Skeletal muscle satellite cell (primary cell): ENCODE measurements at regions not wholly inside any gene's neighbourhood (a gene's known extent, or its start where the extent isn't known, plus 50 kb on each side); places are given as distances from the start of the nearest gene placed in this dataset.

ENCODE experiments used
- H3K27me3 ChIP-seq: 2 replicates; pipeline ENCODE4 v1.7.0; 2013; ENCODE audit warnings: low read length; ENCODE audit not compliant: control insufficient read depth, insufficient read depth
- H3K36me3 ChIP-seq: 2 replicates; pipeline ENCODE4 v1.7.0; 2013; ENCODE audit warnings: mild to moderate bottlenecking, control low read depth, low read length; ENCODE audit not compliant: insufficient read depth
- H3K4me1 ChIP-seq: 2 replicates; pipeline ENCODE4 v1.7.0; 2013; ENCODE audit warnings: low read length; ENCODE audit not compliant: control insufficient read depth, insufficient read depth
- H3K4me2 ChIP-seq: 2 replicates; pipeline ENCODE4 v1.7.0; 2013; ENCODE audit warnings: mild to moderate bottlenecking, low read length
- H3K4me3 ChIP-seq: 2 replicates; pipeline ENCODE4 v1.7.0; 2013; ENCODE audit warnings: low read length
- H3K9ac ChIP-seq: 2 replicates; pipeline ENCODE4 v1.7.0; 2013; ENCODE audit warnings: mild to moderate bottlenecking, low read depth, low read length, moderate library complexity
- H3K9me3 ChIP-seq: replicated peaks from 2 replicates; pipeline ENCODE4 v1.7.0; 2013; ENCODE audit warnings: mild to moderate bottlenecking, control low read depth, low read length

DNA sequence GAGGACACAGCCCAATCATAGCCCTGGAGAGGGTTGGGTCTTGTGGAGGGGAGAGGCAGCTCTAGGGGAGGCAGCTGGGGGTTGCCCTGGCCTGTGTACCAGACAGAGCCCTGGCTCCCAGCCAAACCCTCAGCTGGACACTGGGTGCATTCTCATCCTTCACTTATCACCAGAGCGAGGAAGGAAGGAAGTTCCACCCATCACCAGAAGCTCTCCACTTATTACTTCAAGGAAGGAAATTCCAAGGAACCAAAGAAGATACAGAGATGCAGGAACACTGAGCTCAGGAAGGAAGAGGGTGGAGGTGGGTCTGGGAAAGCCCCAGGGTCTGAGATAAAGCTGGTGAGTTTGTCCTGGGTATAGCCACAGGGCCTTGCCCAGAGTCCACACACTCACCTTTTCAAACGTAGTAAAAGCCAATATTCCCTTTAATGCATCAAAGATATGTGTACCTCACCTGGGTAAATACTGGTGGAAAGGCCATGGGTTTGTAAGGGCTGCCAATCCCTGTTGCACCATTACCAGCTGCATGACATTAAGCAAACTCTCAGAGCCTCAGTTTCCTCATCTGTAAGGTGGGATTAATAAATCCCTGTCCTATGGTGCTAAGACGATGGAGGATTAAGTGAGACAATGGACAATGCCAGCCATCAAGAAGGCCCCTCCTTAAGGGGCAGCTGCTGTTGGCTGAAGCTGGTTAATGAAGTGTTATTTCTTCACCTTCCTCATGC, 109.7 kb upstream of the NAA20 start:
- Histone ChIP-seq H3K4me2 (no peak overlapping the region), H3K9me3 (no peaks in the 10 kb centered on the region), H3K27me3 (no peaks in the 10 kb centered on the region), H3K9ac (no peak overlapping the region), H3K4me1 (no peaks in the 10 kb centered on the region), H3K4me3 (no peak overlapping the region), H3K36me3 (no peaks in the 10 kb centered on the region)

- Histone ChIP-seq H3K4me1 (no peaks in the 10 kb centered on the region), H3K9ac (no peak overlapping the region), H3K9me3 (no peaks in the 10 kb centered on the region), H3K27me3 (no peaks in the 10 kb centered on the region), H3K36me3 (no peaks in the 10 kb centered on the region), H3K4me2 (no peak overlapping the region), H3K4me3 (no peak overlapping the region)
Measured at GRCh38 chr20:19908576-19908975, 108.6 kb upstream of the NAA20 start.

DNA sequence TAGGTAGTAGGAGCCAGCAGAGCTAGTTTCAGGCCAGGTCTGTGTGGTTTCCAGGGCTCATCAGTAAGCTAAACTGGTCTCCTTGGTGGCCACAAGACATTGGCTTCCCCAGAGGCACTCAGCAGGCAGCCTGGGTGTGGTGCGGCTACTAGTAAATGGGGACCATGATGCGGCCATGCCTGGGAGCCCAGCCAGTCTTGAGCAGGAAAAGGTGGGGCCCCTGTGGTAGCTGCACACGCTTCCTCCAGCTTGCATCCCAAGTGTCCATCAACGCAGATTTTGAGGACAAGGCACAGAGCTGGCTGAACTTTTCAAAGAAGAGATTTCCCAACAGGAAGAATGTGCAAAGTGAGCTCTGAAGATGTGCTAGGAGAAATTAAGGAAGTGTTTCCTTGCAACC, 107.4 kb upstream of the NAA20 start:
- Histone ChIP-seq H3K4me1 (no peaks in the 10 kb centered on the region), H3K36me3 (no peaks in the 10 kb centered on the region), H3K9ac (no peak overlapping the region), H3K4me2 (no peak overlapping the region), H3K9me3 (no peaks in the 10 kb centered on the region), H3K4me3 (no peak overlapping the region), H3K27me3 (no peaks in the 10 kb centered on the region)

DNA sequence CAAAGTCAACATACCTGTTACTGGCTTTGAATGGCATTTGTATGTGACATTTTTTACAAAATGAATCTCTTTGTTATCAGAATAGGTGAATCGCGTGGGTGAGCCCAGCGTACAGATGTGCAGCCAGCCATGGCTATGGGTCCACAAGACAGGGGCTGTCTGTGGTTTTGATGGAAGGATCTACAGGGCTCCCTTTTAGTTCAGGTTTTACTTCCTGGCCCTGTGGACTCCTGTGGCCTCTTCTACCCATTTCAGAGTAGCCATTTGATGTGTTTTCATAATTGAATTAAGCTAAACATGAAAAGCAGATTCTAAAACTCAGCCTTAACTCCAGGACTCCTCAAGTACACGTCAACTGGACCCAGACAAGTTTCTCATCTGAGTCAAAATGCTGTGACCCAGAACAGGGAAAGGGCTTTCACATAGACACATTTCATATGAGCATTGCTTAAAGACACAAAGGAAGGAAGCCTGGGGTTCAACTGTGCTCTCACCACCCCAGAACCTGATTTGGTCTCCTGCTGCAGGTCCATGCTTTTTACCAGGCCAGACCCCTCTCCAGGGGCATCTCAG, 105.3 kb upstream of the NAA20 start:
- no peak overlapping the region for H3K9ac ChIP-seq
- H3K27me3 ChIP-seq = no peaks in the 10 kb centered on the region
- no peak overlapping the region for H3K4me3 ChIP-seq
- H3K4me2 ChIP-seq = no peak overlapping the region
- no peaks in the 10 kb centered on the region for H3K9me3 ChIP-seq
- H3K4me1 ChIP-seq = no peaks in the 10 kb centered on the region
- no peaks in the 10 kb centered on the region for H3K36me3 ChIP-seq

- Histone ChIP-seq H3K4me3 (no peak overlapping the region), H3K36me3 (no peaks in the 10 kb centered on the region), H3K4me2 (no peak overlapping the region), H3K9me3 (no peaks in the 10 kb centered on the region), H3K4me1 (no peaks in the 10 kb centered on the region), H3K27me3 (no peaks in the 10 kb centered on the region), H3K9ac (no peak overlapping the region)
Measured at GRCh38 chr20:19913349-19913748, 103.8 kb upstream of the NAA20 start.

DNA sequence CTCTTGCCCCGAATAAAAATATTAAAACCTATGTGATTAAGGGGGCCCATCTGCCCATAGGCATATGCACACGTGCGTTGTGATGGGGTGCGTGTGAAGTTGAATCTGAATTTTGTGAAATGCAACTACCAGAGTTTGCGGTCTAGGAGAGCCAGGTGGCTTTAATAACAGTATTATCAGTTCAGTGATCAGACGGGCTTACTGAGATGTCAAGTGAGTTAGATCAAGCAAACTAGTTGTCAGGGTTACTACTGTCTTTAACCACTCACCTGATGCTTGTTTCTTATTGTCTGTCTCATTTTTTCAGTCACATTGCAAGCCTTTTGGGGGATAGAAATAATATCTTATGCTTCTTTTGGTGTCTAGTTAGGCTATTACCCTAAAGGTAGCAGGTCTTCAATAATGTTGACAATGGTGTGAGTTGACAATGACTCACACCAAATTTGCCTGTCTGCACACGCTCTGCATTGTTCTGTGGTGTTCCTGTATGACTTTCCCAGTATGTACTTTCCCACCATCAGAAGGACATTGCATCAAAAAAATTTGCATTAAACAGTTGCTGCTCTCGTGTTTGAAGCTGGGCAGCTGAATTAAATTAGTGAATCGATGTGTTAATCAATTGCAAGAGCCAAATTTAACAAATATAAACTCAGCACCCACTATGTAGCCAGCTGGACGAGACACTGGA, 103.1 kb upstream of the NAA20 start:
- Histone ChIP-seq H3K36me3 (no peaks in the 10 kb centered on the region), H3K4me2 (no peak overlapping the region), H3K4me1 (no peaks in the 10 kb centered on the region), H3K9ac (no peak overlapping the region), H3K9me3 (no peaks in the 10 kb centered on the region), H3K27me3 (no peaks in the 10 kb centered on the region), H3K4me3 (no peak overlapping the region)

DNA sequence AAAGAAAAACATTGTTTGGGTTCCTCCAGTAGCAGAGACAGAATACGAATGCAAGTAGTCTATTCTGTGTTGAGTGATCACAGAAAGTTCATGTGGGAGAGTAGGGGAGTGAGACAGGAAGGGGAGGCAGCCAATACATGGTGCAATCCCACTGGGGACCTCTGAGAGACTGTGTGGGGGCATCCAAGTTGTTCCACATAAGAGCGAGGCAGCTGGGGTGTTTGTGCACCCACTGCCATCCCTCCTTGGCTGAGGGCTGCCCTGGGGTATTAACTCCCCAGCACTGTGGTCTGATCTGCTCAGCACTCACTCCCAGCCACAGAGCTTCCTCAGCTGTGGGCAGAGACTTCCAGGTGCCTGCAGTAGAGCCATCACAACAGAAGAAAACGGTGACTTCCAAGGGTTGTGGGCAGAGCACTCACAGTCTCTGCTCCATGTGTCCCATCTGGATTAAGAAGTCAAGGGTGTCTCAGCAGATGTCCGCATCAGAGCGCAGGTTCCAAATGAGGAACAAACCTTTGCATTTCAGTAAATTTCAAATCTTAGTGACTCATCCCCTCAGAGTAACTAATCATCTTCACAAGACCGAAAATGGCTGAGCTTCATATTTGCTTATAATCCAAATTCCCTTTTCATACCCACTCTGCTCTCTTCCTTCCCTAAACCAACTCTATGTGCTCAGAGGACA, 101.9 kb upstream of the NAA20 start:
- Histone ChIP-seq H3K36me3 (no peaks in the 10 kb centered on the region), H3K4me3 (no peak overlapping the region), H3K27me3 (no peaks in the 10 kb centered on the region), H3K9ac (no peak overlapping the region), H3K4me1 (no peaks in the 10 kb centered on the region), H3K9me3 (no peaks in the 10 kb centered on the region), H3K4me2 (no peak overlapping the region)

DNA sequence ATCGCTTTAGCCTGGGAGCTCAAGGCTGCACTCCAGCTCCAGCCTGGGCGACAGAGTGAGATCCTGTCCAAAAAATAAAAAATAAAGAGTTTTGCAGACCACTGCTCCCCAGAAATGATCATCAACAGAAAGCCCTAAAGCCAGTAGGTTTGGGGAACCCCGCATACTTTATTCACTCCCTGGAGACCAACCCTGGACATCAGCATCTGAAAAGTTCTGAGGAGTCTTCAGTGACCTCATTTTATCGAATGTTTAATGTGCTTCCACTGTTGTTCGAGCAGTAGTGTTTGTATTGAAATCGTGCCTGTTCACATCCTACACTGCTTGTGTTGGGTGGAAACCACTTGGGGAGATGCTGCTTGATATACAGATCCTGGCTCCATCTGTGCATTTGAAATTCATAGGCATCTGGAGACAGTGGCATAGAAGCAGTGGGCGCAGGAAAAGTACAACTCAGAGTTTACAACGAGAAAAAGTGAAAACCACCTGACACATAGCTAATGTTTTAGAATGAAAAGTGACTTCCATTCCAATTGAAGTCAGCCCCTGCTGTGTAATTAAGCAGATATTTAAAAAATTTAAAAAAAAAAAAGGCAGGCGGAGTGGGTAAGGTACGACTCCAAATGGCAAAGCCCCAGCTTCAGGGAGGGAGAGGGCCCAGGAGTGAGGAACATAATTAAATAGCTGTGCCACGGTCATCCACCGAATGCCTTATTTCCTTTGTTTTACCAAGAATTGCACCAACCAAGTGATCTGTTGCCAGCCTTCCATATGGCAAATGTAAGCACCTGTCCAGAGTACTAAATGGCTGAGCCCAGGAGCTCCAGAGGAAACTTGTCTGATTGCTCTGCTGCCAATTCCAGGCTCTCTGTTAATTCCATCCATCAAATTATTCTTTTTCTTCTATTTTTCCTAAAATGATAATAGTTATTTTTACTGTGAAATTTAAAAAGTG, 100.4 kb upstream of the NAA20 start:
- H3K4me3 ChIP-seq = no peak overlapping the region
- no peaks in the 10 kb centered on the region for H3K27me3 ChIP-seq
- no peak overlapping the region for H3K9ac ChIP-seq
- no peaks in the 10 kb centered on the region for H3K9me3 ChIP-seq
- peaks cover 9% of the 10 kb centered on the region for H3K4me1 ChIP-seq
- H3K36me3 ChIP-seq = no peaks in the 10 kb centered on the region
- H3K4me2 ChIP-seq = no peak overlapping the region

- Histone ChIP-seq H3K9ac (no peak overlapping the region), H3K4me2 (no peak overlapping the region), H3K36me3 (no peaks in the 10 kb centered on the region), H3K4me3 (no peak overlapping the region), H3K27me3 (no peaks in the 10 kb centered on the region), H3K4me1 (peaks cover 9% of the 10 kb centered on the region), H3K9me3 (no peaks in the 10 kb centered on the region)
Measured at GRCh38 chr20:19918965-19919329, 98.2 kb upstream of the NAA20 start.

DNA sequence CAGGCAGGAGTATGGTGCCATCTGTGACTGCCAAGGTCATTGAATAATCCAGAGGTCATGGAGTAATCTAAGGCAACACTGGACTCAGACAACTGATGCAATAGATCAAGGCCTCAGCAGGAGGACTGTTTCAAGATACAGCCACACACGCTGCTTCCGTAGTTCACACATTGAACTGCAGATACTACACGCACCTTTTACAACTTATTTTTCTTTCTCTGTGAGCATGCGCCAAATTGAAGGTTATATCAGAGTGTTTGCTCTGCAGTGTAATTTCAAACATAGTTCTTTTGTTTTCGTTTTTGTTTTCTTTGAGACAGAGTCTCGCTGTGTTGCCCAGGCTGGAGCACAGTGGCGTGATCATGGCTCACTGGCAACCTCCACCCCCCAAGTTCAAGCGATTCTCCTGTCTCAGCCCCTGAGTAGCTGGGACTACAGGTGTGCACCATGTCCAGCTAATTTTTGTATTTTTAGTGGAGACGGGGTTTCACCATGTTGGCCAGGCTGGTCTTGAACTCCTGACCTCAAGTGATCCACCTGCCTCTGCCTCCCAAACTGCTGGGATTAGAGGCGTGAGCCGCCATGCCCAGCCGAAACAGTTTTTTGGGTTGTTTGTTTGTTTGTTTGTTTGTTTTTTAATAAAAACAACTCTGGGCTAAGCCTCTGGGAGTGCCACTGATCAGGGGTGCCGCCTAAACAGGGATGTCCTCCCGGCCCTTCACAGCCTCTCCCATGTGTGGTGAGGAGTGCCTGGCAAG, 96.6 kb upstream of the NAA20 start:
- Histone ChIP-seq H3K9me3 (no peaks in the 10 kb centered on the region), H3K4me2 (no peak overlapping the region), H3K27me3 (no peaks in the 10 kb centered on the region), H3K4me3 (no peak overlapping the region), H3K4me1 (peaks cover 9% of the 10 kb centered on the region), H3K9ac (no peak overlapping the region), H3K36me3 (no peaks in the 10 kb centered on the region)
